ENCODE measurements at regions not wholly inside any gene's neighbourhood (a gene's known extent, or its start where the extent isn't known, plus 50 kb on each side); places are given as distances from the start of the nearest gene placed in this dataset.

DNA sequence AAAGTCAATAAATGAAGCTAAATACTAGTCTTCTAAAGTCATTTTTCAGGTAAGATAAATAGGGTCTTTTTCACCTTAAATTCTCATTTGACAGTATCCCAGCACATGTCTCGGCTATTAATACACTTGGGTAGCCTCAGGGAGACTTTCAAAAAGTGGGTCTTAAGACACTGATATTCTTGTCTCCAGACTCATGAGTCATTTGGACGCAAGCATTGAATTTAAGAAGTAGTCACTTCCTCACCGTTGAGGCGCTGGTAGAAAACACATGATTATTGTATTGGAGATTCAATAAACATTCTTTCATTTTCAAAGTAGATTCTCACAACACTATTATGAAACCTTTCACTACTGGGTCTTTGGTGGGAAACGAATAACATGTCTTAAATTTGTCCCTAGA, 108.9 kb upstream of the SP8 start:
- no peaks in the 10 kb centered on the region for H3K79me2 ChIP-seq (ENCODE audit: control insufficient read depth, insufficient read depth, low read length)
- no TSS peak for BruUV-seq (replicated peaks)
- no peaks in the 10 kb centered on the region for H4K20me1 ChIP-seq (replicated peaks; ENCODE audit: control insufficient read depth, extremely low read depth, insufficient read depth, low read length)
- H2AFZ ChIP-seq (ENCODE audit: low read depth, low read length), result no peak overlapping the region
- no peak overlapping the region for H3K4me3 ChIP-seq (replicated peaks in 1 of 3; ENCODE audit: insufficient read depth in 1 of 3, low read depth in 1 of 3, low read length in 3 of 3)
- H3K4me2 ChIP-seq (ENCODE audit: insufficient read depth, low read length), result no peak overlapping the region
- dilution Hi-C loops (cut with MboI; ENCODE audit: extremely low pct_ligation_motif_present, low sequenced_read_pairs) (no loop called here), intact Hi-C loops (cut with micrococcal nuclease) (no loop called here)
- TF ChIP-seq GATA2 (IDR thresholded peaks at IDR 0.05; ENCODE audit: insufficient read depth, insufficient read length, low read depth, low read length), result no peak
- H3K9ac ChIP-seq (replicated peaks; ENCODE audit: extremely low read depth, insufficient read depth, low read length), result no peak overlapping the region
- no peaks in the 10 kb centered on the region for H3K27me3 ChIP-seq (ENCODE audit: control insufficient read depth in 2 of 2, insufficient read depth in 2 of 2, low read length in 2 of 2)
- FAIRE-seq (no peak), DNase-seq (ENCODE audit: low read depth, low spot score) (no peak)
- H3K9me3 ChIP-seq (replicated peaks; ENCODE audit: control insufficient read depth, insufficient read depth, low read length), result no peaks in the 10 kb centered on the region
- H3K4me1 ChIP-seq (ENCODE audit: control insufficient read depth, extremely low read depth, insufficient read depth, low read length), result no peaks in the 10 kb centered on the region
- ChIA-PET POLR2A (no interaction called here), CTCF (no interaction called here)
- H3K36me3 ChIP-seq (ENCODE audit: control insufficient read depth in 2 of 2, extremely low read depth in 1 of 2, insufficient read depth in 2 of 2, low read length in 2 of 2), result no peaks in the 10 kb centered on the region
- H3K27ac ChIP-seq (ENCODE audit: insufficient read depth, low read depth, low read length), result no peak overlapping the region
- H3K9me1 ChIP-seq (replicated peaks; ENCODE audit: control insufficient read depth, extremely low read depth, insufficient read depth, low read length), result no peaks in the 10 kb centered on the region

DNA sequence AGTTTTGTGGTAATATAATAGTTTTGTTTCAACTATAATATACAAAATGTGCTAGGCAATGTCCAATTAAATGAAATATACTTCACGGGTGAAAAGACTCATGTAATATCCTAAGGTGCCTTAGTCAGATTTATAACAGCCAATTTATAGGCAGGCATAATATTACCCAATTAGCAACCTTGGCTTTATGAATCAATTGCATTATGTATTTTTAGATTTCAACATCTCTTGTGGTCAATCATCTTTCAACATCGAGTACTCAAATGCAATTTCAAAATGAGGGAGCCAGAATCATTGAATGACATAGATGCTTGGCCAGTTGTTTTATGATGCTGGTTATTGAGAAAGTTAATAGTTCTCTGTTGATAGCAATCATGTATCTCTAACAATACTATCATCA, 110.3 kb upstream of the SP8 start:
- CTCF ChIA-PET, result no interaction called here
- Histone ChIP-seq H3K27ac (ENCODE audit: insufficient read depth, low read depth, low read length) (no peak overlapping the region), H3K9me3 (replicated peaks; ENCODE audit: control insufficient read depth, insufficient read depth, low read length) (no peaks in the 10 kb centered on the region), H3K4me1 (ENCODE audit: control insufficient read depth, extremely low read depth, insufficient read depth, low read length) (no peaks in the 10 kb centered on the region), H3K9me1 (replicated peaks; ENCODE audit: control insufficient read depth, extremely low read depth, insufficient read depth, low read length) (no peaks in the 10 kb centered on the region), H3K79me2 (ENCODE audit: control insufficient read depth, insufficient read depth, low read length) (no peaks in the 10 kb centered on the region), H3K4me2 (ENCODE audit: insufficient read depth, low read length) (no peak overlapping the region), H2AFZ (ENCODE audit: low read depth, low read length) (no peak overlapping the region), H4K20me1 (replicated peaks; ENCODE audit: control insufficient read depth, extremely low read depth, insufficient read depth, low read length) (no peaks in the 10 kb centered on the region), H3K27me3 (ENCODE audit: control insufficient read depth in 2 of 2, insufficient read depth in 2 of 2, low read length in 2 of 2) (no peaks in the 10 kb centered on the region), H3K4me3 (replicated peaks in 1 of 3; ENCODE audit: insufficient read depth in 1 of 3, low read depth in 1 of 3, low read length in 3 of 3) (no peak overlapping the region), H3K36me3 (ENCODE audit: control insufficient read depth in 2 of 2, extremely low read depth in 1 of 2, insufficient read depth in 2 of 2, low read length in 2 of 2) (no peaks in the 10 kb centered on the region), H3K9ac (replicated peaks; ENCODE audit: extremely low read depth, insufficient read depth, low read length) (no peak overlapping the region)
- DNase-seq (ENCODE audit: low read depth, low spot score) (no peak), FAIRE-seq (no peak)
- BruUV-seq (replicated peaks), result no TSS peak
- intact Hi-C loops (cut with micrococcal nuclease) (no loop called here), dilution Hi-C loops (cut with MboI; ENCODE audit: extremely low pct_ligation_motif_present, low sequenced_read_pairs) (no loop called here)
- POLR2A ChIA-PET, result no interaction called here
- TF ChIP-seq JUN (IDR thresholded peaks at IDR 0.05; ENCODE audit: borderline replicate concordance, insufficient read depth, insufficient read length, low read depth) (no peak), GATA2 (IDR thresholded peaks at IDR 0.05; ENCODE audit: insufficient read depth, insufficient read length, low read depth, low read length) (no peak)

Measured in endothelial cell of umbilical vein (primary cell).